ENCODE measurements at regions not wholly inside any gene's neighbourhood (a gene's known extent, or its start where the extent isn't known, plus 50 kb on each side); places are given as distances from the start of the nearest gene placed in this dataset.

GRCh38 chr10:105743343-105744056 is 1102.4 kb downstream of the SORCS3 start:
- no peak for FAIRE-seq
- no peak for TF ChIP-seq RFX5 (IDR thresholded peaks at IDR 0.05)
- TF ChIP-seq ZNF302 (CRISPR knock-in tag; IDR thresholded peaks at IDR 0.05) = no peak
- no peak for TF ChIP-seq HOXB13 (CRISPR knock-in tag; IDR thresholded peaks at IDR 0.05; ENCODE audit: low read depth)
- no peak for TF ChIP-seq POLR2AphosphoS2 (conservative IDR thresholded peaks at IDR 0.05; ENCODE audit: low read length)
- ChIA-PET POLR2A (no interaction called here), CTCF (no interaction called here)
- 20% methylated on average over 4 of the region's 4 CpGs for WGBS (ENCODE audit: missing lambda C conversion rate)
- Histone ChIP-seq H3K4me1 (no peaks in the 10 kb centered on the region), H3K9me3 (no peaks in the 10 kb centered on the region), H3K4me2 (no peak overlapping the region), H3K4me3 (no peak overlapping the region), H3K27ac (no peak overlapping the region)
- no peak for DNase-seq (ENCODE audit: low read depth in 1 of 2, low spot score in 1 of 2)
- no peak for ATAC-seq

DNA sequence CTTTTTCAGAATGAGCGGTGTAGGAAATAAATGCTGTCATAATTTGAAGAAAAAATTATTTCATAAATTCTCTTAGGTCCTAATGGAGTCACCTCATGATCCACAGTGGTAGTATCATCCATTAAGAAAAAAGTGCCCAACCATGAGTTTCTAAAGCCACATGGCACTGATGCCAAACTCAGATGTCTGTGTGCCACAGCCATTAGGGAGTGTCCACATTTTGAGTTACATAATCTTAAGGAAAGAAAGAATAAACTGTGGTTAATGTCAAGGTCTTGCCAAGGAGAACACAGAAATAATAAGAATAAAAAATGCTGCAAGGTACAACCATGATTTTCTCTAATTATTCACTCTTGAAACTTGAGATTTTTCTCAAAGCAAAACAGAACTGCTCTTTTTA is 1101.8 kb downstream of the SORCS3 start:
- no peak for DNase-seq (ENCODE audit: low read depth in 1 of 2, low spot score in 1 of 2)
- Histone ChIP-seq H3K4me3 (no peak overlapping the region), H3K4me1 (no peaks in the 10 kb centered on the region), H3K4me2 (no peak overlapping the region), H3K27ac (no peak overlapping the region), H3K9me3 (no peaks in the 10 kb centered on the region)
- TF ChIP-seq HDAC2 (IDR thresholded peaks at IDR 0.05) = no peak
- no peak for TF ChIP-seq NPAS2 (CRISPR knock-in tag; IDR thresholded peaks at IDR 0.05; ENCODE audit: borderline replicate concordance)
- no peak for TF ChIP-seq KDM5A (IDR thresholded peaks at IDR 0.05)
- TF ChIP-seq CBX2 (IDR thresholded peaks at IDR 0.05; ENCODE audit: borderline replicate concordance, low read depth) = no peak
- TF ChIP-seq MAZ (IDR thresholded peaks at IDR 0.05; ENCODE audit: borderline replicate concordance, low read depth, low read length) = no peak
- no peak for TF ChIP-seq NR3C1 (IDR thresholded peaks at IDR 0.05)
- no peak for TF ChIP-seq ESRRA (IDR thresholded peaks at IDR 0.05; ENCODE audit: borderline replicate concordance, low read length)
- no peak for TF ChIP-seq TP53 (CRISPR knock-in tag; IDR thresholded peaks at IDR 0.05)
- TF ChIP-seq REST (IDR thresholded peaks at IDR 0.05) = no peak
- no peak for TF ChIP-seq FOSB (CRISPR knock-in tag; IDR thresholded peaks at IDR 0.05)
- no peak for TF ChIP-seq CBX8 (IDR thresholded peaks at IDR 0.05)
- no peak for TF ChIP-seq RCOR1 (IDR thresholded peaks at IDR 0.05; ENCODE audit: low read depth, low read length)
- TF ChIP-seq JUNB (IDR thresholded peaks at IDR 0.05) = no peak
- TF ChIP-seq SREBF2 (IDR thresholded peaks at IDR 0.05) = no peak
- TF ChIP-seq, protein P1, sequence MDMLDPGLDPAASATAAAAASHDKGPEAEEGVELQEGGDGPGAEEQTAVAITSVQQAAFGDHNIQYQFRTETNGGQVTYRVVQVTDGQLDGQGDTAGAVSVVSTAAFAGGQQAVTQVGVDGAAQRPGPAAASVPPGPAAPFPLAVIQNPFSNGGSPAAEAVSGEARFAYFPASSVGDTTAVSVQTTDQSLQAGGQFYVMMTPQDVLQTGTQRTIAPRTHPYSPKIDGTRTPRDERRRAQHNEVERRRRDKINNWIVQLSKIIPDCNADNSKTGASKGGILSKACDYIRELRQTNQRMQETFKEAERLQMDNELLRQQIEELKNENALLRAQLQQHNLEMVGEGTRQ (IDR thresholded peaks at IDR 0.05) = no peak
- TF ChIP-seq KDM1A (IDR thresholded peaks at IDR 0.05; ENCODE audit: low read depth) = no peak
- POLR2A ChIA-PET = no interaction called here
- 12% methylated on average over 1 of the region's 1 CpG for WGBS (ENCODE audit: missing lambda C conversion rate)
- FAIRE-seq = no peak
- ATAC-seq = no peak
- CTCF ChIA-PET = no interaction called here

DNA sequence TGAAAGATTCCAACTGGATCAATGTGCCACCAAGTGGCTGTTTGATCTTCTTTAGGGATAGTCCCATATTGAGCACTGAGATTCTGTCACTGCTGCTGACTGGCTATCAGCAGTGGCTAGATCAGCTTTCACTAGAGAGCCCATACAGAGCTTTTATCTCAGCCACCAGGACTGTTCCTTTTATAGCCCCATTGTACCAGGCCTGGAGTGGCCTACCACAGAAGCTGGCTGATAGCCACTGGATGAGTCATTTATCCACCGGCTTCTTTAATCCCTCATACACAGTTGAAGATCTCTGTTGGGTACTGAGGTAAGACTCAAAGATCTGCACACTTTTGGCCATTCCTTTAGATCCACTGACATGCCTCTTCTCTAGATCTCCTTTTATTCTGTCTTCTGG is 1101.1 kb downstream of the SORCS3 start:
- ATAC-seq = no peak
- H3K4me3 ChIP-seq = no peak overlapping the region
- H3K9me3 ChIP-seq = no peaks in the 10 kb centered on the region
- POLR2A ChIA-PET = no interaction called here
- no peak for DNase-seq (ENCODE audit: low read depth in 1 of 2, low spot score in 1 of 2)
- no peak overlapping the region for H3K4me2 ChIP-seq
- no peaks in the 10 kb centered on the region for H3K4me1 ChIP-seq
- no peak for FAIRE-seq
- WGBS (ENCODE audit: missing lambda C conversion rate) = 0% methylated on average over 1 of the region's 1 CpG
- H3K27ac ChIP-seq = no peak overlapping the region
- CTCF ChIA-PET = no interaction called here
- TF ChIP-seq KDM5A (IDR thresholded peaks at IDR 0.05) (no peak), JUNB (IDR thresholded peaks at IDR 0.05) (no peak), HDAC2 (IDR thresholded peaks at IDR 0.05) (no peak), NR3C1 (IDR thresholded peaks at IDR 0.05) (no peak), REST (IDR thresholded peaks at IDR 0.05) (no peak), POLR2A (IDR thresholded peaks at IDR 0.05; ENCODE audit: low read length) (no peak), NFE2L2 (conservative IDR thresholded peaks at IDR 0.05; ENCODE audit: low read length) (no peak)
- TF ChIP-seq, protein P2, sequence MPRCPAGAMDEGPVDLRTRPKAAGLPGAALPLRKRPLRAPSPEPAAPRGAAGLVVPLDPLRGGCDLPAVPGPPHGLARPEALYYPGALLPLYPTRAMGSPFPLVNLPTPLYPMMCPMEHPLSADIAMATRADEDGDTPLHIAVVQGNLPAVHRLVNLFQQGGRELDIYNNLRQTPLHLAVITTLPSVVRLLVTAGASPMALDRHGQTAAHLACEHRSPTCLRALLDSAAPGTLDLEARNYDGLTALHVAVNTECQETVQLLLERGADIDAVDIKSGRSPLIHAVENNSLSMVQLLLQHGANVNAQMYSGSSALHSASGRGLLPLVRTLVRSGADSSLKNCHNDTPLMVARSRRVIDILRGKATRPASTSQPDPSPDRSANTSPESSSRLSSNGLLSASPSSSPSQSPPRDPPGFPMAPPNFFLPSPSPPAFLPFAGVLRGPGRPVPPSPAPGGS (IDR thresholded peaks at IDR 0.05) = no peak
- TF ChIP-seq, protein P3, sequence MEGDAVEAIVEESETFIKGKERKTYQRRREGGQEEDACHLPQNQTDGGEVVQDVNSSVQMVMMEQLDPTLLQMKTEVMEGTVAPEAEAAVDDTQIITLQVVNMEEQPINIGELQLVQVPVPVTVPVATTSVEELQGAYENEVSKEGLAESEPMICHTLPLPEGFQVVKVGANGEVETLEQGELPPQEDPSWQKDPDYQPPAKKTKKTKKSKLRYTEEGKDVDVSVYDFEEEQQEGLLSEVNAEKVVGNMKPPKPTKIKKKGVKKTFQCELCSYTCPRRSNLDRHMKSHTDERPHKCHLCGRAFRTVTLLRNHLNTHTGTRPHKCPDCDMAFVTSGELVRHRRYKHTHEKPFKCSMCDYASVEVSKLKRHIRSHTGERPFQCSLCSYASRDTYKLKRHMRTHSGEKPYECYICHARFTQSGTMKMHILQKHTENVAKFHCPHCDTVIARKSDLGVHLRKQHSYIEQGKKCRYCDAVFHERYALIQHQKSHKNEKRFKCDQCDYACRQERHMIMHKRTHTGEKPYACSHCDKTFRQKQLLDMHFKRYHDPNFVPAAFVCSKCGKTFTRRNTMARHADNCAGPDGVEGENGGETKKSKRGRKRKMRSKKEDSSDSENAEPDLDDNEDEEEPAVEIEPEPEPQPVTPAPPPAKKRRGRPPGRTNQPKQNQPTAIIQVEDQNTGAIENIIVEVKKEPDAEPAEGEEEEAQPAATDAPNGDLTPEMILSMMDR (IDR thresholded peaks at IDR 0.05) = no peak
